Lower leg skin (tissue), 3 donors: ENCODE measurements at regions not wholly inside any gene's neighbourhood (a gene's known extent, or its start where the extent isn't known, plus 50 kb on each side); places are given as distances from the start of the nearest gene placed in this dataset.

Experiments used
- CTCF ChIP-seq, 3 donors: fragments of 450-650 bp; IDR thresholded peaks; one replicate each; pipeline ENCODE4 v1.5.1; 2016; ENCODE audit warnings: antibody characterized with exemption in 3 of 3, mild to moderate bottlenecking in 3 of 3, moderate library complexity in 2 of 3
- POLR2A ChIP-seq, 2 donors: fragments of 450-650 bp; IDR thresholded peaks; one replicate each; pipeline ENCODE4 v1.6.1; 2016 to 2017; ENCODE audit warnings: antibody characterized with exemption in 2 of 2, mild to moderate bottlenecking in 1 of 2, moderate library complexity in 1 of 2

- TF ChIP-seq POLR2A (IDR thresholded peaks at IDR 0.05) (no peak), CTCF (IDR thresholded peaks at IDR 0.05) (no peak)
Observed at GRCh38 chr5:17838469-17838868, 204.2 kb downstream of the TAF11L14 start.
